HUDEP-2 (cell line): ENCODE measurements at regions not wholly inside any gene's neighbourhood (a gene's known extent, or its start where the extent isn't known, plus 50 kb on each side); places are given as distances from the start of the nearest gene placed in this dataset.
"Not testable (repeated sequence)": the region's sequence is repeated elsewhere in the genome, so short reads cannot be mapped to it uniquely, and the experiment has no call there.

Experiments
- DNase-seq, 76 experiments: peaks; one replicate each; lab custom pipeline; 2025; ENCODE audit not compliant: unreplicated experiment in 76 of 76; lab: John Stamatoyannopoulos, UW

GRCh38 chr4:164615964-164616363 lies 138.0 kb upstream of the SMIM31 start:
- no peak for DNase-seq

GRCh38 chr4:164616961-164617360 lies 137.0 kb upstream of the SMIM31 start:
- DNase-seq = peak in 8 of 76 experiments; percentile 0 to 52 (median 8)

DNA sequence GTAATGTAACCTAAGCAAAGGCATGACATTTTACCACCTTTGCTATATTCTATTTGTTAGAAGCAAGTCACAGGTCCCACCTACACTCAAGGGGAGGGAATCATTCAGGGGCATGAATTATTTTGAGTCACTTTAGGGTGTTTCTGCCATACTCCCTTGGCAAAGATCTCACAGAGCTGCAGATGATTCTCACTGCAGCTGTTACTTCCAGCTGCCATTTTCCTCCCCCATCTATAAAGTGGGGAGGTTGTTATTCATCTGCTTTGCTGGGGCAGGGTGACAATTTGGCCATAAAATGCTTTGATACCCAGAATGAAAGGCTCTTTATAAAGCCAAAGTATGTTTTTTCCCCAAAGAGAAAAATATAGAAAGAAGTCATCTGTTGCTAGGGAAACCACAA lies 136.5 kb upstream of the SMIM31 start:
- no peak for DNase-seq

GRCh38 chr4:164617911-164618310 lies 136.0 kb upstream of the SMIM31 start:
- no peak for DNase-seq

GRCh38 chr4:164621886-164622521 lies 131.9 kb upstream of the SMIM31 start:
- no peak for DNase-seq

GRCh38 chr4:164623099-164623498 lies 130.8 kb upstream of the SMIM31 start:
- no peak for DNase-seq

DNA sequence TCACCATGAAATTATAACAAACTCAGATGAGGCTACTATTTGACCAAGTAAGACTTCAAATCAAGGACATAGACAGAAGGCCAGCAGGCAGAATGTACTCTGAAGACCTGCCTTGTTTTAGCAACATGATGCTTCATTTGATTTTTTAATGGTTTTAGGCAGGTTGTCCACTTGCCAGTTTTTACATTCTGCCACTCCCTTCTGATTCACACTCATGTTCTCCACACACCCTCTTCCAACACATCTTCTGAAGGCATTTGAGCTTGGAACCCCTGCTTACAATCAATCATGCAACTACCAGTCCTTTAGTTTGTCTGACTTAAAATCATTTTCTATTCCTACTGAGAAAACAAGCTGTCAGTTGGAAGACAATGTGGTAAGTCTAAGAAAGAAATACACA lies 114.9 kb upstream of the SMIM31 start:
- DNase-seq = no peak

DNA sequence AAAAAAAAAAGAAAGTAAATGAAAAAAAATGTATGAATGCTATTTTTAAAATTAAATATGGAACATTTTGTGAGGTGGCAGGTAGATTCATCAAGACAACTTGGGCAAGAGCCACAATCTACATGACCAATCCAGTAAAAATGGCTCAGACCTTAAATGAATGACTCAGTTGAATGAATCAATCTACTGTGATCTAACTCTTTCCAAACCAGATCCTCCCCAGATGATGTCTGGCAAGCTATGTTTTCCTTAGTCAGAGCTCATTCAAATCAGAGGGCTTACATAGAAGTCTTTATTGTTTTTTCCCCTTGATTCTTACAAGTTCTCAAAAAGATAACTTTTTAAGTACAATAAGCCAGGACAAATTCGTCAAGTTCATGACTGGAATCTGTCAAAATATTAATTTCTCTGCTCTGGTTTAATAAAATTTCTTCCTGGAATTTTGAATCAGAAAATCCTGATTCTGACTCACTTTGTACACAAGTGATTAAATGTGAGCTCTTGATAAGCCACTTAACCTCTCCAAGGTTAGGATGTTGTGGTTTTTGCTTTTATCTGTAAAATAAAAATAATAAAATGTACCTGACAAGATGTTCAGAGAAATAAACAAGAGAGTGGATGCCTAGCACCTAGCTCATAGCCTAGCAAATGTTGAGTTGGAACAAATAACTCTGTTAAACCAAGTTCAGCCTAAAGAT lies 105.6 kb upstream of the SMIM31 start:
- no peak for DNase-seq

GRCh38 chr4:164648849-164649212 lies 105.1 kb upstream of the SMIM31 start:
- no peak for DNase-seq

GRCh38 chr4:164659765-164660164 lies 94.2 kb upstream of the SMIM31 start:
- DNase-seq = no peak

GRCh38 chr4:164676152-164676551 lies 77.8 kb upstream of the SMIM31 start:
- not testable (repeated sequence) for DNase-seq

GRCh38 chr4:164683040-164683439 lies 70.9 kb upstream of the SMIM31 start:
- DNase-seq = no peak

DNA sequence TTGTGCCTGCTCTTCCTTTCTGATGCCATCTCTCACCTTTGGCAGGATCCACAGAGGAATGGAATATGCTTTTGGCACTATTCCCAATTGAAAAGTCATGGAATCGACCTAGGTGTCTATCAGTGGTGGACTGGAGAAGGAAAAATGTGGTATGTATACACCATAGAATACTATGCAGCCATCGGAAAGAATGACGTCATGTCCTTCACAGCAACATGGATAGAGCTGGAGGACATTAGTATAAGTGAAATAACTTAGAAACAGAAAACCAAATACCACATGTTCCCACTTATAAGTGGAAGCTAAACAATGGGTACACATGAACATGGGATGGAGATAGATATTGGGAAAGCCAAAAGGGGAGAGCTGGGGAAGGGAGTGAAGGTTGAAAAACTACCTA lies 58.3 kb upstream of the SMIM31 start:
- no peak for DNase-seq

DNA sequence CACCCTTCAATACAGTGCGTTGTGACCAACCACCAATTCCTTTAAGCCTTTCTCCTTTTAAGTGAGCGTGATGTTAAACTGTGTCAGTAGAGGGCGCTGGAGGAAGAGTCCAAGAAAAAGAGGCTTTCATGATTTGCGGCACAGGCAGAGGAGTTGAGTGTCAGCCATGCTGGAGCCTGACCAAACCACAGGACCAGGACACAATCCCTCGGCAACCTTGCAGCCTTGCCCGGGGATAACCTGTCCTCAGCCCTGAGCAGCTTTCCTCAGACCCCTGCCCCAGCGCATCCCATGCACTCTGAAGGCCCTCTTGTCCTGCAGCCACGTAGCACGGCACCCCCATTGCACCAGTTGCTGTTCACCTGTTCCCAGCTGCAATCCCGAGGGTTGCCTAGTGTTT lies 53.5 kb upstream of the SMIM31 start:
- DNase-seq = peak in 20 of 76 experiments; percentile 0 to 37 (median 12)

- DNase-seq = no peak
Measured at GRCh38 chr4:164701665-164702064, 52.3 kb upstream of the SMIM31 start.
